HepG2 (cell line): ENCODE measurements at regions not wholly inside any gene's neighbourhood (a gene's known extent, or its start where the extent isn't known, plus 50 kb on each side); places are given as distances from the start of the nearest gene placed in this dataset.

Experiments
- GATAD2A ChIP-seq: IDR thresholded peaks from 2 replicates; pipeline ENCODE4 v1.6.1; 2016
- KDM2A ChIP-seq: sonication (generic); formaldehyde crosslinking; IDR thresholded peaks from 2 replicates; pipeline ENCODE4 v1.4.0; 2020; ENCODE audit warnings: low read depth, missing genetic modification reagents, borderline replicate concordance
- KMT2A ChIP-seq: sonication (generic); formaldehyde crosslinking; IDR thresholded peaks from 2 replicates; pipeline ENCODE4 v1.4.0; 2020; ENCODE audit warnings: missing genetic modification reagents
- POLR2A ChIP-seq, 2 experiments: IDR thresholded peaks; 2 replicates each; pipeline ENCODE4 v1.6.1; 2011; ENCODE audit warnings: low read depth in 2 of 2, low read length in 2 of 2, mild to moderate bottlenecking in 1 of 2, moderate library complexity in 1 of 2; ENCODE audit not compliant: insufficient read depth in 1 of 2
- RARG ChIP-seq: sonication (generic); formaldehyde crosslinking; IDR thresholded peaks from 2 replicates; pipeline ENCODE4 v1.4.0; 2020; ENCODE audit warnings: low read depth, mild to moderate bottlenecking, missing genetic modification reagents
- TARDBP ChIP-seq: sonication (generic); formaldehyde crosslinking; IDR thresholded peaks from 2 replicates; pipeline ENCODE4 v1.8.0; 2022; ENCODE audit warnings: mild to moderate bottlenecking, missing genetic modification reagents
- THAP8 ChIP-seq: sonication (generic); formaldehyde crosslinking; IDR thresholded peaks from 2 replicates; pipeline ENCODE4 v1.5.1; 2020; ENCODE audit warnings: missing genetic modification reagents, mild to moderate bottlenecking, borderline replicate concordance
- TSC22D2 ChIP-seq: sonication (generic); formaldehyde crosslinking; IDR thresholded peaks from 2 replicates; pipeline ENCODE4 v1.5.1; 2020; ENCODE audit warnings: missing genetic modification reagents, mild to moderate bottlenecking, borderline replicate concordance
- ZFP37 ChIP-seq: sonication (generic); formaldehyde crosslinking; IDR thresholded peaks from 2 replicates; pipeline ENCODE4 v1.4.0; 2020; ENCODE audit warnings: missing genetic modification reagents, borderline replicate concordance
- ZNF101 ChIP-seq: sonication (generic); formaldehyde crosslinking; IDR thresholded peaks from 2 replicates; pipeline ENCODE4 v1.4.0; 2020; ENCODE audit warnings: mild to moderate bottlenecking, low read depth, missing genetic modification reagents, borderline replicate concordance
- ZNF138 ChIP-seq: sonication (generic); formaldehyde crosslinking; IDR thresholded peaks from 2 replicates; pipeline ENCODE4 v1.5.0; 2020; ENCODE audit warnings: mild to moderate bottlenecking, low read depth, missing genetic modification reagents
- ZNF383 ChIP-seq: sonication (generic); formaldehyde crosslinking; IDR thresholded peaks from 2 replicates; pipeline ENCODE4 v1.4.0; 2020; ENCODE audit warnings: missing genetic modification reagents, mild to moderate bottlenecking, borderline replicate concordance
- ZNF687 ChIP-seq: sonication (generic); formaldehyde crosslinking; IDR thresholded peaks from 2 replicates; pipeline ENCODE4 v1.5.1; 2020; ENCODE audit warnings: mild to moderate bottlenecking, missing genetic modification reagents, moderate library complexity
- ZNF768 ChIP-seq: sonication (generic); formaldehyde crosslinking; IDR thresholded peaks from 2 replicates; pipeline ENCODE4 v1.4.0; 2020; ENCODE audit warnings: missing genetic modification reagents
- ZNF788 ChIP-seq: sonication (generic); formaldehyde crosslinking; IDR thresholded peaks from 2 replicates; pipeline ENCODE4 v1.5.0; 2020; ENCODE audit warnings: mild to moderate bottlenecking, missing genetic modification reagents, borderline replicate concordance
- ZNF878 ChIP-seq: sonication (generic); formaldehyde crosslinking; IDR thresholded peaks from 2 replicates; pipeline ENCODE4 v1.8.1; 2023; ENCODE audit warnings: mild to moderate bottlenecking, missing genetic modification reagents, moderate library complexity
- TF ChIP-seq, protein P1 (sequence below): sonication (generic); formaldehyde crosslinking; IDR thresholded peaks from 2 replicates; pipeline ENCODE4 v1.4.0; 2020; ENCODE audit warnings: mild to moderate bottlenecking, missing genetic modification reagents
- TF ChIP-seq, protein P2 (sequence below): sonication (generic); formaldehyde crosslinking; IDR thresholded peaks from 2 replicates; pipeline ENCODE4 v1.9.0; 2021; ENCODE audit warnings: mild to moderate bottlenecking, missing genetic modification reagents

DNA sequence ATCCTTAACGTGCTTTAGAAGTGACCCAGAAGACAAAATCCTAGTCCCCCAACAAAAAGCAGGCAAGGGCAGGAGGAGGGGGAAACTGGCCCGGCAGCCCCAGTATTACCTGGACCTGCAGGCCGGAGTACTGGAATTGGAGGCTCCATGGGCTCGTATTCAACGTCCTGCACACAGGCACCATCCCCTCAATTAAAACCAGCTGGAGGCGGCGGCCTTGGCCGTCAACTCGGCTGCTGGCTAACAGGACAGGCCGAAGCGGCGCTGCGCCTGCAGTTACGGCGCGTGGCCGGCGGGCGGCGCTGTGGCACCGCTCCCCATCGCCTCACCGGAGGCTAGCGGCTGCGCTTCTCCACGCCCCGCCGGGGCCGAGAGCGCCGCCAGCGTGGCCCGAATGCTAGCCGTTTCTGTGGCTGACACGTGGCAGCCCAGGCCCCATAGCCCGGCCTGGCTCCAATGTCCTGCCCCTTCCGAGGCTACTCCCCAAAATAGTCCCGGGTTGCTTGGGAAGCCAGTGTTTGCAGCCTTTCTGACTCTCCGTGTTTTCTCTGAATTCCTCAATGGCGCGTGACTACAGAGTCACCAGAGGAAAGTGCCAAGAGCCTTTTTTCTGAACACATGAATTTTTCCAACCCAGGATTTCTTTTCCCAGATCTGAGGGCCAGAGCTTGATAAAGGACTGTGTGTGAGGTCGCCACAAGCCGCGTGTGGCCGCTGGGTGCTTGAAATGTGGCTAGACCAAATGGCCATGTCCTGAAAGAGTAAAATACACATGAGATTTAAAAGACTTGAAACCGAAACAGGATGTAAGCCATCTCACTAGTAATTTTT lies 82.5 kb downstream of the HHIPL2 start (continued):
- TF ChIP-seq ZNF687 (CRISPR knock-in tag) (peak; percentile 100), POLR2A (IDR thresholded peaks at IDR 0.05; ENCODE audit: insufficient read depth in 1 of 2, low read depth in 2 of 2, low read length in 2 of 2) (peak; percentile 72 to 82), ZNF768 (CRISPR knock-in tag) (peak; percentile 78), ZNF138 (CRISPR knock-in tag) (peak; percentile 93), ZNF878 (CRISPR knock-in tag) (peak; percentile 80), ZNF383 (CRISPR knock-in tag) (peak; percentile 76), TARDBP (CRISPR knock-in tag) (peak; percentile 53; the same call in 1 of the 2 replicates), TSC22D2 (peak; percentile 97; the same call in 1 of the 2 replicates), THAP8 (CRISPR knock-in tag) (peak; percentile 68; the same call in 1 of the 2 replicates), GATAD2A (CRISPR knock-in tag) (peak; percentile 69), KDM2A (CRISPR knock-in tag) (peak; percentile 79; the same call in 1 of the 2 replicates), ZNF788 (CRISPR knock-in tag) (peak; percentile 95; the same call in 1 of the 2 replicates), ZNF101 (CRISPR knock-in tag) (no peak; the same call in 1 of the 2 replicates), RARG (CRISPR knock-in tag) (peak; percentile 95; the same call in 1 of the 2 replicates), ZFP37 (CRISPR knock-in tag) (0 out of 2 replicates have a peak, but pooled peaks have one; percentile 71), KMT2A (CRISPR knock-in tag) (peak; percentile 81)
- TF ChIP-seq, protein P1, sequence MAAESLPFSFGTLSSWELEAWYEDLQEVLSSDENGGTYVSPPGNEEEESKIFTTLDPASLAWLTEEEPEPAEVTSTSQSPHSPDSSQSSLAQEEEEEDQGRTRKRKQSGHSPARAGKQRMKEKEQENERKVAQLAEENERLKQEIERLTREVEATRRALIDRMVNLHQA, result no peak
- TF ChIP-seq, protein P2, sequence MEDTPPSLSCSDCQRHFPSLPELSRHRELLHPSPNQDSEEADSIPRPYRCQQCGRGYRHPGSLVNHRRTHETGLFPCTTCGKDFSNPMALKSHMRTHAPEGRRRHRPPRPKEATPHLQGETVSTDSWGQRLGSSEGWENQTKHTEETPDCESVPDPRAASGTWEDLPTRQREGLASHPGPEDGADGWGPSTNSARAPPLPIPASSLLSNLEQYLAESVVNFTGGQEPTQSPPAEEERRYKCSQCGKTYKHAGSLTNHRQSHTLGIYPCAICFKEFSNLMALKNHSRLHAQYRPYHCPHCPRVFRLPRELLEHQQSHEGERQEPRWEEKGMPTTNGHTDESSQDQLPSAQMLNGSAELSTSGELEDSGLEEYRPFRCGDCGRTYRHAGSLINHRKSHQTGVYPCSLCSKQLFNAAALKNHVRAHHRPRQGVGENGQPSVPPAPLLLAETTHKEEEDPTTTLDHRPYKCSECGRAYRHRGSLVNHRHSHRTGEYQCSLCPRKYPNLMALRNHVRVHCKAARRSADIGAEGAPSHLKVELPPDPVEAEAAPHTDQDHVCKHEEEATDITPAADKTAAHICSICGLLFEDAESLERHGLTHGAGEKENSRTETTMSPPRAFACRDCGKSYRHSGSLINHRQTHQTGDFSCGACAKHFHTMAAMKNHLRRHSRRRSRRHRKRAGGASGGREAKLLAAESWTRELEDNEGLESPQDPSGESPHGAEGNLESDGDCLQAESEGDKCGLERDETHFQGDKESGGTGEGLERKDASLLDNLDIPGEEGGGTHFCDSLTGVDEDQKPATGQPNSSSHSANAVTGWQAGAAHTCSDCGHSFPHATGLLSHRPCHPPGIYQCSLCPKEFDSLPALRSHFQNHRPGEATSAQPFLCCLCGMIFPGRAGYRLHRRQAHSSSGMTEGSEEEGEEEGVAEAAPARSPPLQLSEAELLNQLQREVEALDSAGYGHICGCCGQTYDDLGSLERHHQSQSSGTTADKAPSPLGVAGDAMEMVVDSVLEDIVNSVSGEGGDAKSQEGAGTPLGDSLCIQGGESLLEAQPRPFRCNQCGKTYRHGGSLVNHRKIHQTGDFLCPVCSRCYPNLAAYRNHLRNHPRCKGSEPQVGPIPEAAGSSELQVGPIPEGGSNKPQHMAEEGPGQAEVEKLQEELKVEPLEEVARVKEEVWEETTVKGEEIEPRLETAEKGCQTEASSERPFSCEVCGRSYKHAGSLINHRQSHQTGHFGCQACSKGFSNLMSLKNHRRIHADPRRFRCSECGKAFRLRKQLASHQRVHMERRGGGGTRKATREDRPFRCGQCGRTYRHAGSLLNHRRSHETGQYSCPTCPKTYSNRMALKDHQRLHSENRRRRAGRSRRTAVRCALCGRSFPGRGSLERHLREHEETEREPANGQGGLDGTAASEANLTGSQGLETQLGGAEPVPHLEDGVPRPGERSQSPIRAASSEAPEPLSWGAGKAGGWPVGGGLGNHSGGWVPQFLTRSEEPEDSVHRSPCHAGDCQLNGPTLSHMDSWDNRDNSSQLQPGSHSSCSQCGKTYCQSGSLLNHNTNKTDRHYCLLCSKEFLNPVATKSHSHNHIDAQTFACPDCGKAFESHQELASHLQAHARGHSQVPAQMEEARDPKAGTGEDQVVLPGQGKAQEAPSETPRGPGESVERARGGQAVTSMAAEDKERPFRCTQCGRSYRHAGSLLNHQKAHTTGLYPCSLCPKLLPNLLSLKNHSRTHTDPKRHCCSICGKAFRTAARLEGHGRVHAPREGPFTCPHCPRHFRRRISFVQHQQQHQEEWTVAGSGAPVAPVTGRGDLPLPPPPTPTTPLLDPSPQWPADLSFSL (CRISPR knock-in tag), result no peak
